ENCODE measurements at regions not wholly inside any gene's neighbourhood (a gene's known extent, or its start where the extent isn't known, plus 50 kb on each side); places are given as distances from the start of the nearest gene placed in this dataset.

DNA sequence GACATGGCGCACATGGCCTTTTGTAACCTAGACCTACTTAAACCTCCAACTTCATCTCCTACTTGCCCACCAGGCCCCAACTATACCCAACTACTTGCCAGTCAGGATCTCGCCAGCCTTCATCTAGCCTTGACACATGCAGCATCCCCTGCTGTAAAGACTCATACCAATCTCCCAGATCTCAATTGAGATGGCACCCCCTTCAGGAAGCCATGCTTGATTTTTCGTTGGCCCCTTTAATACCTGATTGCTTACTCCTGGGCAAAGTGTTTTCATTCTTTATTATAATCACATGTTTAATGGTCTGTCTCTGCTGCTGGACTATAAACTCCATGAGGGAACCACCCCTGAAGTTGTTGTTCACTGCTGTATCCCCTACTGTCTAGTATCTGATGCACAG lies 150.8 kb downstream of the SOX2 start:
- Histone ChIP-seq H3K36me3 (ENCODE audit: control insufficient read depth in 2 of 2, extremely low read depth in 1 of 2, insufficient read depth in 2 of 2, low read length in 2 of 2) (no peaks in the 10 kb centered on the region), H4K20me1 (replicated peaks; ENCODE audit: control insufficient read depth, extremely low read depth, insufficient read depth, low read length) (no peaks in the 10 kb centered on the region), H3K79me2 (ENCODE audit: control insufficient read depth, insufficient read depth, low read length) (no peaks in the 10 kb centered on the region), H3K4me2 (ENCODE audit: insufficient read depth, low read length) (no peak overlapping the region), H3K9ac (replicated peaks; ENCODE audit: extremely low read depth, insufficient read depth, low read length) (no peak overlapping the region), H3K9me3 (replicated peaks; ENCODE audit: control insufficient read depth, insufficient read depth, low read length) (no peaks in the 10 kb centered on the region), H3K27ac (ENCODE audit: insufficient read depth, low read depth, low read length) (no peak overlapping the region), H3K9me1 (replicated peaks; ENCODE audit: control insufficient read depth, extremely low read depth, insufficient read depth, low read length) (no peaks in the 10 kb centered on the region), H3K4me1 (ENCODE audit: control insufficient read depth, extremely low read depth, insufficient read depth, low read length) (no peaks in the 10 kb centered on the region), H3K27me3 (ENCODE audit: control insufficient read depth in 2 of 2, insufficient read depth in 2 of 2, low read length in 2 of 2) (no peaks in the 10 kb centered on the region), H3K4me3 (replicated peaks in 1 of 3; ENCODE audit: insufficient read depth in 1 of 3, low read depth in 1 of 3, low read length in 3 of 3) (no peak overlapping the region), H2AFZ (ENCODE audit: low read depth, low read length) (no peak overlapping the region)
- TF ChIP-seq GATA2 (IDR thresholded peaks at IDR 0.05; ENCODE audit: insufficient read depth, insufficient read length, low read depth, low read length): no peak
- no peak for TF ChIP-seq POLR2A (IDR thresholded peaks at IDR 0.05; ENCODE audit: low read depth, low read length)
- TF ChIP-seq, protein P1, sequence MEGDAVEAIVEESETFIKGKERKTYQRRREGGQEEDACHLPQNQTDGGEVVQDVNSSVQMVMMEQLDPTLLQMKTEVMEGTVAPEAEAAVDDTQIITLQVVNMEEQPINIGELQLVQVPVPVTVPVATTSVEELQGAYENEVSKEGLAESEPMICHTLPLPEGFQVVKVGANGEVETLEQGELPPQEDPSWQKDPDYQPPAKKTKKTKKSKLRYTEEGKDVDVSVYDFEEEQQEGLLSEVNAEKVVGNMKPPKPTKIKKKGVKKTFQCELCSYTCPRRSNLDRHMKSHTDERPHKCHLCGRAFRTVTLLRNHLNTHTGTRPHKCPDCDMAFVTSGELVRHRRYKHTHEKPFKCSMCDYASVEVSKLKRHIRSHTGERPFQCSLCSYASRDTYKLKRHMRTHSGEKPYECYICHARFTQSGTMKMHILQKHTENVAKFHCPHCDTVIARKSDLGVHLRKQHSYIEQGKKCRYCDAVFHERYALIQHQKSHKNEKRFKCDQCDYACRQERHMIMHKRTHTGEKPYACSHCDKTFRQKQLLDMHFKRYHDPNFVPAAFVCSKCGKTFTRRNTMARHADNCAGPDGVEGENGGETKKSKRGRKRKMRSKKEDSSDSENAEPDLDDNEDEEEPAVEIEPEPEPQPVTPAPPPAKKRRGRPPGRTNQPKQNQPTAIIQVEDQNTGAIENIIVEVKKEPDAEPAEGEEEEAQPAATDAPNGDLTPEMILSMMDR (IDR thresholded peaks at IDR 0.05; ENCODE audit: extremely low read depth in 1 of 2, insufficient read depth in 1 of 2, low read depth in 1 of 2, low read length in 2 of 2): no peak
- no peak for TF ChIP-seq POLR2AphosphoS5 (IDR thresholded peaks at IDR 0.05; ENCODE audit: insufficient read depth, low read depth, low read length)
- TF ChIP-seq FOS (IDR thresholded peaks at IDR 0.05; ENCODE audit: borderline replicate concordance, insufficient read depth, low read length): no peak
- TF ChIP-seq EZH2 (IDR thresholded peaks at IDR 0.05; ENCODE audit: borderline replicate concordance, low read depth, low read length, severe bottlenecking): no peak
- TF ChIP-seq MAX (IDR thresholded peaks at IDR 0.05; ENCODE audit: insufficient read depth, insufficient read length): no peak
- no peak for TF ChIP-seq JUN (IDR thresholded peaks at IDR 0.05; ENCODE audit: borderline replicate concordance, insufficient read depth, insufficient read length, low read depth)
- TF ChIP-seq MYC (IDR thresholded peaks at IDR 0.05; ENCODE audit: low read depth, low read length): no peak
- DNase-seq (ENCODE audit: low read depth, low spot score): no peak
- intact Hi-C loops (cut with micrococcal nuclease): no loop called here
- CTCF ChIA-PET: interaction anchor here (1.2 kb wide), 1 partner anchor 11 kb away, joined by 3 read pairs; no protein-coding TSS in a partner anchor
- BruUV-seq (replicated peaks): no TSS peak
- dilution Hi-C loops (cut with MboI; ENCODE audit: extremely low pct_ligation_motif_present, low sequenced_read_pairs): no loop called here
- POLR2A ChIA-PET: no interaction called here
- FAIRE-seq: no peak
